Uterus (tissue), 2 donors: ENCODE measurements at regions not wholly inside any gene's neighbourhood (a gene's known extent, or its start where the extent isn't known, plus 50 kb on each side); places are given as distances from the start of the nearest gene placed in this dataset.

Experiments
- CTCF ChIP-seq, 4 experiments: fragments of 200-600 bp in 2 of 4; fragments of 450-650 bp in 2 of 4; sonication (generic) in 2 of 4; IDR thresholded peaks; one replicate each; pipeline ENCODE4 v1.5.1; 2016 to 2019; ENCODE audit warnings: antibody characterized with exemption in 4 of 4, mild to moderate bottlenecking in 2 of 4, moderate library complexity in 1 of 4
- POLR2A ChIP-seq, 2 donors: fragments of 450-650 bp; IDR thresholded peaks; one replicate each; pipeline ENCODE4 v1.6.1; 2016; ENCODE audit warnings: antibody characterized with exemption in 2 of 2, mild to moderate bottlenecking in 1 of 2, moderate library complexity in 1 of 2

- TF ChIP-seq CTCF (IDR thresholded peaks at IDR 0.05) = no peak
- TF ChIP-seq POLR2A (IDR thresholded peaks at IDR 0.05) = no peak
Observed at GRCh38 chr14:46322076-46322475, 329.5 kb downstream of the RPL10L start.
